NCI-H69 (cell line): ENCODE measurements at regions not wholly inside any gene's neighbourhood (a gene's known extent, or its start where the extent isn't known, plus 50 kb on each side); places are given as distances from the start of the nearest gene placed in this dataset.
"Not testable (repeated sequence)": the region's sequence is repeated elsewhere in the genome, so short reads cannot be mapped to it uniquely, and the experiment has no call there.

Experiments
- DNase-seq: peaks from one replicate; lab custom pipeline; 2025; lab: John Stamatoyannopoulos, UW

- no peak for DNase-seq
These were observed 880.4 kb downstream of the TRIB2 start for GRCh38 chr2:13597176-13597575.

- DNase-seq = no peak
These were observed 884.8 kb downstream of the TRIB2 start for GRCh38 chr2:13601506-13601905.

GRCh38 chr2:13604951-13605661, 888.4 kb downstream of the TRIB2 start:
- DNase-seq = peak; percentile 61

- DNase-seq = no peak
These were observed 890.4 kb downstream of the TRIB2 start for GRCh38 chr2:13607139-13607538.

- no peak for DNase-seq
These were observed 895.2 kb downstream of the TRIB2 start for GRCh38 chr2:13611939-13612338.

- DNase-seq = no peak
These were observed 899.3 kb downstream of the TRIB2 start for GRCh38 chr2:13616059-13616458.

- DNase-seq = peak; percentile 52
These were observed 899.9 kb downstream of the TRIB2 start for GRCh38 chr2:13616616-13617015.

GRCh38 chr2:13628122-13628521, 911.4 kb downstream of the TRIB2 start:
- no peak for DNase-seq

GRCh38 chr2:13638181-13638580, 921.4 kb downstream of the TRIB2 start:
- DNase-seq = no peak

GRCh38 chr2:13649918-13650317, 933.2 kb downstream of the TRIB2 start:
- no peak for DNase-seq

GRCh38 chr2:13650586-13651180, 933.9 kb downstream of the TRIB2 start:
- peak; percentile 0 for DNase-seq

- peak; percentile 19 for DNase-seq
These were observed 935.0 kb downstream of the TRIB2 start for GRCh38 chr2:13651684-13652131.

- peak; percentile 31 for DNase-seq
These were observed 936.0 kb downstream of the TRIB2 start for GRCh38 chr2:13652531-13653313.

- DNase-seq = peak; percentile 2
These were observed 937.7 kb downstream of the TRIB2 start for GRCh38 chr2:13654416-13654815.

- no peak for DNase-seq
These were observed 943.5 kb downstream of the TRIB2 start for GRCh38 chr2:13660231-13660630.

GRCh38 chr2:13662055-13662454, 945.3 kb downstream of the TRIB2 start:
- no peak for DNase-seq

GRCh38 chr2:13666582-13667414, 950.1 kb downstream of the TRIB2 start:
- DNase-seq = no peak

- DNase-seq = no peak
These were observed 950.6 kb downstream of the TRIB2 start for GRCh38 chr2:13667415-13667757.

GRCh38 chr2:13669607-13670006, 952.9 kb downstream of the TRIB2 start:
- no peak for DNase-seq

GRCh38 chr2:13673821-13674220, 957.1 kb downstream of the TRIB2 start:
- DNase-seq = not testable (repeated sequence)

GRCh38 chr2:13676269-13676668, 956.2 kb upstream of the LRATD1 start:
- no peak for DNase-seq

- no peak for DNase-seq
These were observed 950.6 kb upstream of the LRATD1 start for GRCh38 chr2:13681936-13682335.
